ENCODE measurements at regions not wholly inside any gene's neighbourhood (a gene's known extent, or its start where the extent isn't known, plus 50 kb on each side); places are given as distances from the start of the nearest gene placed in this dataset.

DNA sequence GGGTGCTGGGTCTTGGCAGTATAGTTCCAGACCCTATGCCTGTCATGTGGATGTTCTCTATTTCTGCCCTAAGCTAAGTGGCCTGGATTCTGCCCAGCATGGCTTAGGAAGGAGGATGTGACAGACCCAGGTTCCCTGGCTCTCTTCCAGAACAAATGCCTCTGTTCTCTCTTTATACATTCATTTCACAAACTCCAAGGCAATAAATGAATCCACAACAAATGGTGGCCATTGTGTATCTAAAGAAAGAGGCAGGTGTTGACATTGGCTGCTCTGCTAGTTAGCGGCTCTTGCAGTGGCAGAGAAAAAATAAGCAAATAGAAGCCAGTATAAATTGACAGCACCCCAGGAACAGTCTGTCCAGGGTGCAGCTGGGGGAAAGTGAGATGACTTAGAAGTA lies 298.6 kb downstream of the SUCLG1 start:
- TF ChIP-seq EGR1 (IDR thresholded peaks at IDR 0.05), result no peak
- no peak for TF ChIP-seq YY1 (IDR thresholded peaks at IDR 0.05; ENCODE audit: low read depth)
- no peak for TF ChIP-seq ZBTB7A (IDR thresholded peaks at IDR 0.05; ENCODE audit: low read depth)
- no peak for TF ChIP-seq RAD21 (IDR thresholded peaks at IDR 0.05; ENCODE audit: low read depth)
- TF ChIP-seq CREB1 (IDR thresholded peaks at IDR 0.05; ENCODE audit: low read depth), result no peak
- TF ChIP-seq NFIC (IDR thresholded peaks at IDR 0.05), result no peak
- TF ChIP-seq EP300 (IDR thresholded peaks at IDR 0.05; ENCODE audit: borderline replicate concordance), result no peak
- no peak for TF ChIP-seq MAX (IDR thresholded peaks at IDR 0.05)
- TF ChIP-seq REST (IDR thresholded peaks at IDR 0.05; ENCODE audit: low read depth), result no peak
- no peak for TF ChIP-seq USF1 (IDR thresholded peaks at IDR 0.05)
- no peak for TF ChIP-seq TEAD4 (IDR thresholded peaks at IDR 0.05)
- no peak for TF ChIP-seq TAF1 (IDR thresholded peaks at IDR 0.05; ENCODE audit: low read depth)
- TF ChIP-seq TCF12 (IDR thresholded peaks at IDR 0.05; ENCODE audit: low read depth), result no peak
- TF ChIP-seq CEBPB (IDR thresholded peaks at IDR 0.05), result no peak

DNA sequence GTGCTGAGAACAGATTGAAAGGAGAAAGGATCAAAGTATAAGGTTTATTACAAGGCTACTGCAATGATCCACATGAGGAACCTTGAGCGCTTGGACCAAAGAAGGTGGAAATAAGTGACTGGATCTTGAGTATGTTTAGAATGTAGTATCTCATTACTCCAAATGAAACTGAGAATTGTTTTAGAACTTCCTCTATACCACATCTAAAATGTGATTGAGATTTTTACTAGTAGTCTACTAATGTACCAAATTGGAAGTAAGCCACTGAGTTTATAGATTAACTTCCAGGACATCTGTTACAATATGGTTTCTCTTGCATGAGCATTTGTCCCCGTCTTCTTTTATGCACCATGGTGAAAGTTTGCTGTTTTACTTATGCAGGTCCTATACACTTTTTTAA lies 300.5 kb downstream of the SUCLG1 start:
- no peak for TF ChIP-seq EP300 (IDR thresholded peaks at IDR 0.05; ENCODE audit: borderline replicate concordance)
- TF ChIP-seq EGR1 (IDR thresholded peaks at IDR 0.05), result no peak
- no peak for TF ChIP-seq TAF1 (IDR thresholded peaks at IDR 0.05; ENCODE audit: low read depth)
- TF ChIP-seq FOXM1 (IDR thresholded peaks at IDR 0.05; ENCODE audit: borderline replicate concordance, low read depth), result no peak
- no peak for TF ChIP-seq RAD21 (IDR thresholded peaks at IDR 0.05; ENCODE audit: low read depth)
- no peak for TF ChIP-seq NFIC (IDR thresholded peaks at IDR 0.05)
- no peak for TF ChIP-seq ZBTB7A (IDR thresholded peaks at IDR 0.05; ENCODE audit: low read depth)
- no peak for TF ChIP-seq TCF12 (IDR thresholded peaks at IDR 0.05; ENCODE audit: low read depth)
- TF ChIP-seq YY1 (IDR thresholded peaks at IDR 0.05; ENCODE audit: low read depth), result no peak
- no peak for TF ChIP-seq CEBPB (IDR thresholded peaks at IDR 0.05)
- no peak for TF ChIP-seq TEAD4 (IDR thresholded peaks at IDR 0.05)
- TF ChIP-seq USF1 (IDR thresholded peaks at IDR 0.05), result no peak
- TF ChIP-seq REST (IDR thresholded peaks at IDR 0.05; ENCODE audit: low read depth), result no peak
- TF ChIP-seq MAX (IDR thresholded peaks at IDR 0.05), result no peak
- TF ChIP-seq CREB1 (IDR thresholded peaks at IDR 0.05; ENCODE audit: low read depth), result no peak

DNA sequence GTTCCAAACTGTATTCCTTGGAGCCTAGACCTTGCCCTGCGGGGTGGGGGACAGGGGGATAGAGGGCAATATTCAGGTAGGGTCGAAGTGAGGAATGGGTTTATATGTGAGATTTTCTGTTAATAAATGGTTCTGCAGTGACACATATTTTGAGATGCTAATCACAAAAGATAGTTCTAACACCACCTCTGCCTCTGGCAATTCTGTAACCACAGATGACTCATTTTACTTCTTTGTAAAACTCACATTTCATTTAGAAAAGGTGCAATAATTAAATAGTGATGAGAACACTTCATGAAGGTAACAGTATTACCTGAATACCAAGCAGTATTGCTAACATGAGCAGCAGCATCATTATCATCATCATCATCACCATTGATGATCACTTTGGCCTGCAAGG lies 306.6 kb downstream of the SUCLG1 start:
- no peak for TF ChIP-seq ZBTB7A (IDR thresholded peaks at IDR 0.05; ENCODE audit: low read depth)
- TF ChIP-seq EGR1 (IDR thresholded peaks at IDR 0.05), result no peak

GRCh38 chr2:84144345-84144744 lies 314.7 kb downstream of the SUCLG1 start:
- TF ChIP-seq MAX (IDR thresholded peaks at IDR 0.05), result no peak
- TF ChIP-seq REST (IDR thresholded peaks at IDR 0.05; ENCODE audit: low read depth), result no peak
- no peak for TF ChIP-seq USF1 (IDR thresholded peaks at IDR 0.05)
- no peak for TF ChIP-seq NFIC (IDR thresholded peaks at IDR 0.05)
- no peak for TF ChIP-seq TAF1 (IDR thresholded peaks at IDR 0.05; ENCODE audit: low read depth)
- TF ChIP-seq CREB1 (IDR thresholded peaks at IDR 0.05; ENCODE audit: low read depth), result no peak
- TF ChIP-seq TEAD4 (IDR thresholded peaks at IDR 0.05), result no peak
- no peak for TF ChIP-seq RAD21 (IDR thresholded peaks at IDR 0.05; ENCODE audit: low read depth)
- no peak for TF ChIP-seq EP300 (IDR thresholded peaks at IDR 0.05; ENCODE audit: borderline replicate concordance)
- no peak for TF ChIP-seq EGR1 (IDR thresholded peaks at IDR 0.05)
- no peak for TF ChIP-seq TCF12 (IDR thresholded peaks at IDR 0.05; ENCODE audit: low read depth)
